ENCODE measurements at regions not wholly inside any gene's neighbourhood (a gene's known extent, or its start where the extent isn't known, plus 50 kb on each side); places are given as distances from the start of the nearest gene placed in this dataset.

- no peak for TF ChIP-seq POLR2A (IDR thresholded peaks at IDR 0.05)
- no peak for TF ChIP-seq CTCF (IDR thresholded peaks at IDR 0.05)
- no peak for TF ChIP-seq POLR2AphosphoS5 (IDR thresholded peaks at IDR 0.05)
These were observed 294.2 kb upstream of the CYLC2 start for GRCh38 chr9:102700936-102701335.

Data from upper lobe of left lung (tissue), 4 donors.